T-helper 2 cell (primary cell): ENCODE measurements at regions not wholly inside any gene's neighbourhood (a gene's known extent, or its start where the extent isn't known, plus 50 kb on each side); places are given as distances from the start of the nearest gene placed in this dataset.

ENCODE experiments used
- DNase-seq, 5 experiments: peaks; one replicate each; pipeline versions ENCODE4 v3.0.0 to v3.0.0-alpha.2; 2012 to 2022

- no peak for DNase-seq
Measured at GRCh38 chr5:135697959-135698345, 119.2 kb upstream of the CXCL14 start.

GRCh38 chr5:135697251-135697958 is 118.6 kb upstream of the CXCL14 start:
- no peak for DNase-seq

DNA sequence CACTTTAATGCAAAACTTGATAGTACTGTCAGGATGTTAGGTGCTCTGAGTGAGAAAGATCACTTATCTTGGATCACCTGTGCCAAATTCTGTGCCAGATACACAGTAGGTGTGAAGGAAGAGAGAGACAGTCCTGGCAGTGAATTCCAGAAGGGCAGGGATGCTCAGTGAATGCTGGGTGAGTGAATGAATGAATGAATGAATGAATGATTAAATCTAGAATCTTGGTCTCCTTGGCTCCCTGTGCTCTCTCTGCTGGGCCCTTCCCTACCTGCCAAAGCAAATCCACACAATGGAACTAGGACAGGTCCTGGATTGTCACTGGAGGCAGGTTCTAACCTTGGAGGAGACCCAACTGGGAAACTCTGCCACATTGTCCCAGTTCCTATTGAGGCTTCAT is 117.5 kb upstream of the CXCL14 start:
- no peak for DNase-seq

DNA sequence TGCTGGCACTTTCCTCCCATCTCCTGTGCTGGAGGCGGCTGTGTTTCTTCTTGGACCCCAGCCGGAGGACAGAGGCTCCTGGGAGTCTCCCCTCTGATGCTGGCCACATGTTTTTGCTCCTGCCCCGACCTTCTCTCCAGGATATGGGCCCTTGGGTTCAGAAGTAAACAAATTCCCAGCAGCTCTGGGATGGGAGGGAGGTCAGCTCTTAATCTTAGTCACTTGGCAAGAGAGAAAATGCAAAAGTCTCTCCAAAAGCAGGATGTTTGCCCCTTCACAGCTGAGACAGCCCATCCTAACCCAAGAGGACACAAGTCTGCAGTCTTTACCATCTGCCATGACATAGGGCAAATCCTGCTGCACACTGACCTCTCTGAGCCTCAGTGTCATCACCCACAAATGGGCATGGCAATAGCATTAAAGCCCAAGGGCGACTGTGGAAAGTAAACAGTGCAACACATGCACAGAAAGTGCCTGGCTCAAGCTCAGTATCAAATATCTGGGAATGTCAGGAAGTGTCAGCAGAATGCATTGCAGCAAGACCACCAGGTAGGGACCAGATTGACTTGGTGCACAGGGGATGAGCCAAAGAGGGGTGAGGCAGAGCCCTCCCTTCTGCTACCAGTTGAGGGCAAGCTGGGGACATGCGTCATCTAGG is 117.0 kb upstream of the CXCL14 start:
- DNase-seq, result no peak

DNA sequence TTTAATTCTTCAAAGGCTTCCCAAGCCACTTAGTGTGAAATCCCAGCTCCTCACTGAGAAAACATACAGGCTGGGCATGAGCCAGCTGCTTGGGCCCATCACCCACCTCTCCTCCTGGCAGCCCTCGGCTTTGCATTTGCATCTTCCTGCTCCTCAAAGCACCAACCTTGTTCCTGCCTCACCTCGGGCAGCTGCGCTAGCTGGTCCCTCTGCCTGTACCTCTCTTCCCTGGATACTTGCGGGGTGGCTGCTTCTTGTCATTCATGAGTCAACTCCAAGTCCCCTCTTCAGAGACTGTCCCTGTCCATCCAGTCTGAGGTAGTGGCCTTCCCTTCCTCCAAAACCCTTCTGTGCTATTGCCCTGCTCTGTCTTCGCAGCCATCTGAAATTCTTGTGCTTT is 116.1 kb upstream of the CXCL14 start:
- DNase-seq, result no peak

DNA sequence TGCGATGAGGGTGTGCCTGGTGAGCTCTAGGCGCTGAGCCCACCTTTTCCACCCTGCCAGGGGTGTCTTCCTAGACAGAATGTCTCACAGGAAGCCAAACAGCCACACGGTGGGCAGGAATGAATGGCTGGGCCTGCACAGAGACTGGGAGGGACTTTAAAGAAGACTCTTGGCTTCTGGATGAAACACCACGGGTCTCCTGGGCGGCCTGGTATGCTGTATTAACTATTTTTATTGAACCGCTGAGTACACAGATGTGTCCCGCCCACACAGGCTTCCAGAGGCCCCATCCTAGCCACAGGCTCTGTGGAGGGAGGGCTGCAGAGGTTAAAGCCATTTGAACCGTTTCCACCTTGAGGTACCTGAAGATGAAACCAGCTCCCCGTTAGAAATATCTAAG is 115.2 kb upstream of the CXCL14 start:
- no peak for DNase-seq

DNA sequence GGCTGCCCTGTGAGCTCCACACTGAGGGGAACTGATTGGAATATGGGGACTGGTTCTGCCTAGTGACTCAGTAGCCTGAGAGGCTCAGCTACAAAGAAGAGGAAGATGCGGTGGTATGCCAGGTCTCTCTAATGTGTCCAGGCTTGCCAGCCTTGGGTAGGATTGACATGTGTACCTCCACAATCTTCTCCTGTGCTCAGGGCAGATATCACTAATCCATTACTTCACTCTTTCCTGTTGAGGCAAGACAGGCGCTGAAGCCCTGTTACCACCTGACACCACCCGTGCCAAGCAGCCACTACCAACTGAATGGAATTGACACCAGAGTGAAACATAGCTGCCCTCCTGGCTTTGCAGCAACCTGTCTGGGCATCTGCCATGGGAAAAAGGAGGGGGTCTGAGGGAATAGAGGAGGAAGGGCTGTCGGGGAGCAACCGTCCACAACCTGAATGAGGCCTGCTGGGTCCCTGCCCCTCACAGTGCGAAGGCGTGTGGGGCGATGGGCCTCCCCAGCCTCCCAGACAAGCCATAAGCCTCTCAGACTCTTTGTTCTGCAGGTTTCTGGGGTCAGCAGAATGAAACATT is 114.7 kb upstream of the CXCL14 start:
- DNase-seq, result no peak

DNA sequence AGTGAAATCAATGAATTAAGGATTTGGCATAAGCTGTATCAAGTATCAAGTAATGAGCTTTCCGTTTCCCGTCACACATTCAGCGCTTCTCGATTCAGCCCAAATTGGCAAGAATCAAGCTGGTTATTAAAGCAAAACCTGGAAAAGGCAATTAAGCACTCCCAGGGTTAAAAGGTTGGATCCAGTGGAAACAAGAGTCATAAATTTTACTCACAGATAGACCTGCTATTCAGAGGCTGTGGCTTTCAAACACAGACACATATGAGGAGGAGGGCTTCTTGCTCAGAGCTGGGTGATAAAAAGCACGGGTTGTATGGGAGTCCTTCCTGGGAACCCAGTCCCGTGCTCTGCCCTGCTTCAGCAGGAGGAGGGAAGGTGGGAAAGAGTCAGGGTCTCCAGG is 112.3 kb upstream of the CXCL14 start:
- DNase-seq, result no peak

DNA sequence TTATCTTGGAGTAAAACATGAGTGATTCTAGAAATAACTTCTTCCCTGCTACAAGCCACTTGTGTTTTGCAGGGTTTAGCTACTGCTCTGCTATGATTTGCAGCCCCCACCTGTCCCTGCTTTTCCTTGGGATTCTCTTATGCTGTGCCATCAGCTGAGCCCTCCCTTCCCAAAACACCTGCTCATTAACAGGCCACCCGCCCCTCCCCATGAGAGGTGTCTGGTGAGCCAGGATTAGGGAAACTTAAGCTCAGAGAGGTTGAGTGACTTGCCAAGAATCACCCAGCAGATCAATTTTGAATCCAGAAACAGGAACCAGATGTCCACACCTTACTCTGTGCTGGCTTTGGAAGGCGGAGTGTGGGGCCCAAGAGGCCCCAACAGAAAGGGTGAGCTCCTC is 111.7 kb upstream of the CXCL14 start:
- no peak for DNase-seq

DNA sequence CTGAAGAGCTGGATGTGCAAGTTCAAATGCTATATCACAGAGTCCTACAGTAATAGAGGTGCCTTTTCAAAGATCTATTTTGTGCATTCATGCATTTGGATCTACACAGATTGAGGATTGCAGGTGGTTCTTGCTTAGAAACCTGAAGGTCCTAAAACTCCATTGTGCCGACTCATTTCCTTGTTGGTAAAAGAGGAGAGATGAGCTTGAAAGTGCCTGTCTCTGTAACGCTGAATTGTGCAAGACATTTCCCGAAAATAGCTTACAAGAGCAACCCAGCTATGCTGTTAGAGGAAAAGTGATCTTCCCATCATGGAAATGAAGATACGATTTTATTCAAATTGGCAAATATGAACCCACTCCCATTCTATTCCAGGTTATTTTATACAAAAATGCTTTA is 110.7 kb upstream of the CXCL14 start:
- no peak for DNase-seq

- DNase-seq, result no peak
Measured at GRCh38 chr5:135688385-135688784, 109.6 kb upstream of the CXCL14 start.

GRCh38 chr5:135683189-135683588 is 104.4 kb upstream of the CXCL14 start:
- DNase-seq, result no peak

- DNase-seq, result no peak
Measured at GRCh38 chr5:135680713-135681112, 101.9 kb upstream of the CXCL14 start.

DNA sequence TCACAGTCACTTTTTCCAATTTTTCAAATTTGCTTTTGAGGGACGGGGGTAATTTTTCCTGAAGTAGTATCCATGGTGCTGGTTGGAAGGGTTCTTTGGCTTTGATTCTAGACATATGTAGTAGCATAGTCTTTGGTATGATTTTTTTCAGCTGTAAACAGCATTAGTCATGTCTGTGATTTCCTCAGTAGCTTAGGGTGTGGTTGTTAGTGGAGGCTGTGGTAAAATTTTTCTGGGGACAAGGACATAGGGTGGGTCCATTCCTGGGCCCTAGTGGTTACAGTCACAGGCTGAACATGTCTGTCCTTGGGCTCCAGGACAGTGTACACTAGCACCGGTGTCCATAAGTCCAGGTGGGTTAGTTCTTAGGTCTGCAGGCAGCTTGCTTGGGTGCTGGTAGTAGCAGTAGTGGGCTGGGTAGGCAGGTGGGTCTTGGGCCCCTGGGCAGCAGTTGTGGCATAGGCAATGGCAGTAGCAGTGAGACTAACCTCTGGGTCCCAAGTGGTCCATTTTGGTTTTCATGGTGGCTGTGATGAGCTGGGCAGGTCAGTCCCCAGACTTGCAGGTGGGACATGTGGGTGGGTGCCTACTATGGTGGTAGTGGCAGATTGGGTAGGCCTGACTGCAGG is 100.0 kb upstream of the CXCL14 start:
- no peak for DNase-seq

DNA sequence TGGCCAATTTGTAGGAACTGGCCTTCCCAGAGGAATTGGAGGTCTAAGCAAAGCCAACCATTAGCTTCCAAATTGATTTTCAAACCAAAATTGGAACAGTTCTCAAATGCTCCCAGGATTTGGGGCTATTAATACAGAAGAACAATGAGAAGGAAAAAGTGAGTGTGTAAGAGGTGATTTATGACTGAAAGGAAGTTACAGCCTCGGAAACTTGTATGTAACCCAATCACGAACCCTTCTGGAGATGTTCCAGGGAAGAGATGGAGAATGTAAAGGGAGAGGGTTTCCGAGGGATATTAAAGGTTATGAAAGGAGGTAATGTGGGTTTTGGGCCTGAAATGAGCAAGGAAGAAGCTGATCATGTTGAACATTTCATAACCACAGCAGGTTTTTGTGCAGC is 93.2 kb upstream of the CXCL14 start:
- no peak for DNase-seq

DNA sequence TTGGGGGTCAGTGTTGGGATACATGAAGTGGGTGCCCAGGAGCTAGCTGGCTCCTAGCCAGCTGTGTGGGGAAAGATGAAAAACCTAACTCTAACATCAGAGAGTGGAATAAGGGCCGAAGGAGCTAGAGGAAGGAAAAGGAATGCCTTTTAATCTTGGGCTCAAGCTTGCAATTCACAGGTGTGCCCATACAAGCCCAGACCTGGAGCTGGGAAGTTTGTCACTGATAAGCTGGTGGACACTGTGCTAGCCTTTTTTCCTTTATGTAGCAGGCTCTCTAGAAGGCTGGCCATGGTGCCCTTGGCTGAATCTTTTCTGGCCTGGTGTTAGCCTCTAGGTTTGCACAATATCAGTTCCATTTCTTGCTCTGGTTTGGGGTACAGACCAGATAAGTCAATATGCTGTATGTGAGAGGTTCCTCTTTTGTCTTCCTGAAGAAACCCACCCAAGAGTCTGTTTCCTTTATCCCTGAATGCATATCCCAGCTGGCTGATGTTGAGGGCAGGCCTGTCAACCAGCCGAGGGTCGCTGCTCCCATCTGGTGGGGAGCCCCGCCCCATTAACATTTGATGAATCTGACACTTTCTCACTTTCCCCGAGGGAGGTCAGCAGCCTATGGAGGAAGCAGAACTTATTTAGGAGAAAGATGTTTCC is 92.4 kb upstream of the CXCL14 start:
- DNase-seq, result no peak

- DNase-seq, result no peak
Measured at GRCh38 chr5:135670588-135670987, 91.8 kb upstream of the CXCL14 start.

GRCh38 chr5:135669416-135669815 is 90.6 kb upstream of the CXCL14 start:
- DNase-seq, result no peak

- no peak for DNase-seq
Measured at GRCh38 chr5:135667673-135668072, 88.9 kb upstream of the CXCL14 start.

DNA sequence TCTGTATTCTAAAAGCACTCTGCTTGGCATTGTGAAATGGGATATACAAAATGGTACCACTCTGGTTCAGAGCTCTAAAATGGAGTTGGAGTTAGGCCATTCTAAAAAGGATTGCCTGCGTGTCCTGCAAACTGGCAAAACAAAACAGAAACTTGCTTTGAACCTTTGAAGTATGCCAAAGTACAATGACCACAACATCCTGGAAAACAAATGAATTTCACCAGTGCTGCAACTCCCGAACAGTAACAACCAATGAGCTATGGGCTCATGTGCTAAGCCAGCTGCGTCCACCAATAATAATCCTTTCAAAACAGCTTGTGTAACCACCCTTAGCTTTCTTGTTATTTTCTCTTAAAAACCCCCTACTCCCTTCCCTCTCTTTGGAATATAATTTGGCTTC is 88.4 kb upstream of the CXCL14 start:
- DNase-seq, result no peak

DNA sequence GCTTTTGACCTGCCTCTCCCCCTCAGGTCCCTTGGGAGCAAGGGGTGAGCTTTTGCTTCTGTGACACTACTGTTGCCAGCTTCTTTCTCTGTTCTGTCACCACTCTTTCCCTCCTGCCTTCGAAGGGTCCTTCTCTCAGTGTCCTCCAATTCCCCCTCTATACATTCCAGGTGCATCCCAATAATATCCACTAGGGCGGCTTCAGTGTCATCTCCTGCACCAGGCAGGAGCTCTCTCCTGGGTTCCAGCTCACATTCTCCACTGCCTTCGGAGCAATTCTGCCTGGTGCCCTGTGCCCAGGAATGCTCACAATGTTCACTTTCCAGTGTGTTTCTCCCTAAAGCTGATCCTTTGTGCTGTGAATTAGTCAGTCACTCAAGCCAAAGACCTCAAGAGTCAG is 83.9 kb upstream of the CXCL14 start:
- no peak for DNase-seq

GRCh38 chr5:135662061-135662481 is 83.3 kb upstream of the CXCL14 start:
- no peak for DNase-seq

DNA sequence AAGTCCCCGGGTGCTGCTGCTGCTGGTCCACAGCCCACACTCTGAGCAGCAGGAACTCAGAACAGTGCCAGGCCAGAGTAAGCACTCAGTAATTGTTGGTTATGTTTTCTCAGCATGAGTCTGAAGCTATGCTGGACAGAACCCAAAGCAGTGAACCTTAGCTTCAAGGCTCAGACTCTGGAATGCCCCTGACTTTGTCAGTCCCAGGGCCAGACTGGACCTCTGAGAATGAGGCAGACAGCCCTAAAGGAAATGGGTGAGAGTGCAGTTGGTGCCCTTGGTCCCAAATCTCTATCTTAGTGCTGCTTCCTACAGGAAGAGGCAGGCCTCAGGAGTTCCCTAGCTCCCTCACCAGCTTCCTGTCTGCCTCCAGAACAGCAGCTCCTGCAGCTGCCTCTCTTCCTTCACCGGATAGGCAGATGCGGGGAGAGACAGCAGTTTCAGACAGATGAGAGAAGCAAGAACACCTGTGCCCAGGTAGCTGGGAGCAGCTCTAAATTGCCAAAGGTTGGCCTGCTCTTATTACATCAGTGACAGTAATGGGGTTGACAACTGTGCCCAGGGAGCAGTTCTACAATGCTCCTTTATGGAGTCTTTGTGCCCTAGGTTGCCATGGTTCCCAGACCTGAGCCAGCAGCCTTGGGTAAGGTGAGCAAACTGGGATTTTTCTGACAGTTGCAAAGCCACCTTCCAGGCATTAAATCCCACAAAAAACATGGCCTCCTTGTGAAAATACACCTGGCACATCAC is 82.2 kb upstream of the CXCL14 start:
- DNase-seq, result no peak
